ENCODE measurements at regions not wholly inside any gene's neighbourhood (a gene's known extent, or its start where the extent isn't known, plus 50 kb on each side); places are given as distances from the start of the nearest gene placed in this dataset.

DNA sequence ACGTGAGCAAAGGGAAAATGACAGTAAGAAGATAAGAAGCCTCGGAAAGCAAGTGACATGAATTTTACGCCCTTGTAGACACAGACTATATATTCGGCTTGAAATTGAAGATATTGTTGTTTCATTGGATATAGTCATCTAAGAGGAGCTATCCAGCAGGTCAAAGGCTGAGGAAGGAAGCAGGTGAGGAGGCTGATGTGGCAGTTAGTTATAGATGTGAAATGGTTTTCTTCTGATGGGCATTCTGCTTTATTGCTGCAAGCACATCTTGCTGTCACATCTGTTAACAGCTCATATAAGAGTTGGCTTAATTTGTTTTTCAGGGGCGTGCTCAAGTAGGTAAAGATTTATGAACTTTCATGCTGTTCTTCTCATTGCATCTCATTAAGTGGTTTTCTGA, 146.1 kb downstream of the KLF5 start:
- DNase-seq (ENCODE audit: low read depth) = no peak

DNA sequence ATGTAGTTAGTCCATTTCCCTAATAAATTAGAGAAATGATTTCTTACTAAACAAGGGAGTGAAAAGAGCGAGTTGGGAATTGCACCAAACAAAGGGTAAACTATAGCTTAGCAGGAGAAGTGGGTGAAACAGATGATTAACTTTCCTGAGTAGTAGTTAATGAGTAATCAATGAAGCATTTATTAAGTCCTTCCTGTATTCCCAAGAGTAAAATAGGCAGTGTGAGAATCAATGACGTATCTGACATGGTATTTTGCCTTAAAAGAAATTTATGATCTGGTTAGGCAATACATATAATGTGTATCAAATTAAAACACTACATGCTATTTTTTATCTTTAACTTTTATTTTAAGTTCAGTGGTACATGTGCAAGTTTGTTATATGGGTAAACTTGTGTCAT, 142.8 kb downstream of the KLF5 start:
- DNase-seq (ENCODE audit: low read depth) = no peak

DNA sequence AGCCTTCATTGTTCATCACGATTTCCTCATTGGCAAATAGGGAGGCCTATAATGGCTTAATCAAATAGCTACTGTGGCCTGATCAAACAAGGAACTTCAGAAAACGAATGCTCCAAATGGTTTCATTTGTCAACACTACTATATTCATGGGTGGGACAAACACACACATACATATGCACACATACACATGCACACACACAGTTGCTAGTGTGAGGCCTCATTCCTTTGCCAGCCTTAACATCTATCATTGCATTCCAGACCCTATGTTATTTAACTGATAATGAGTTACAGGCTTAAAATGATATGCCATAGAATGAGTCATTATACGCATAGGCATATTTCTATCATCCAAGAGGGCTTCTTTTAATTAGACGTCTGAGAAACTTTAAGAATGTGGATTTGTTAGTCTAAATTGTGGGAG, 140.2 kb downstream of the KLF5 start:
- no peak for DNase-seq (ENCODE audit: low read depth)

DNA sequence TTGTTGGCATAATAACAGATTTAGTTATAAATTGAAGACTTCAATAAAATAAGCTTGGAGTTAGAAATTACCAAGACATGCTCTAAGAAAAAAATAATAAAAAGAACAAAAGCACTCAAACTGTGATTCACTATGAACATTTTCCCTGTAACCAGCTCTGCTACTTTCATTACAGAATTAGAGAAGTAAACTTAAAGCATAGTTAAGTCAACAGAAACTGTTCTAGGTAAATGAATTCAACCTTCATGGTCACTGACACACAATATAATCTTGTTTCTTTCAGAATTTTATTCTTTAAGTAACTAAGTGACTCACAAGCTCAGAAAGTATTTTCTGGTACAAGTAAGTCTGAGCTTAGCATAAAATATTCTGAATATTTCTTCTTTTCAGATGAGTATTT, 136.3 kb downstream of the KLF5 start:
- DNase-seq (ENCODE audit: low read depth) = no peak

DNA sequence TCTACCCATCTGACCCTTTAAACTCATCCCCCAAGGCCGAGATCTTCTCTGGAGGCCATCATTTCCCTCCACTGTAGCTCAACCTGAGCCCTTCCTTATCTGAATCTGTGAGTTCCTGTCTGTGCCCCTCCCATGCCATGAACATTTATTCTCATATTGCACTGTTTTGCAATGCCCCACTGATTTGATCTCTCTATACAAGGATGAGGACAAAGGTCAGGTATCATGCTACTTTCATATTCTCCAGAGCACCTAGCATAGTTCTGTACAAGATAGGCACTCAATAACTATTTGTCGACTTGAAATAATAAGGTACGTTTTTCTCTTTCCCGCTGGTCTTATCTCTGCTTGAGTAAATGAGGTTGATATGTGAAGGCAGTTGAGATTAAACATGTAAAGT, 135.5 kb downstream of the KLF5 start:
- DNase-seq (ENCODE audit: low read depth) = no peak

DNA sequence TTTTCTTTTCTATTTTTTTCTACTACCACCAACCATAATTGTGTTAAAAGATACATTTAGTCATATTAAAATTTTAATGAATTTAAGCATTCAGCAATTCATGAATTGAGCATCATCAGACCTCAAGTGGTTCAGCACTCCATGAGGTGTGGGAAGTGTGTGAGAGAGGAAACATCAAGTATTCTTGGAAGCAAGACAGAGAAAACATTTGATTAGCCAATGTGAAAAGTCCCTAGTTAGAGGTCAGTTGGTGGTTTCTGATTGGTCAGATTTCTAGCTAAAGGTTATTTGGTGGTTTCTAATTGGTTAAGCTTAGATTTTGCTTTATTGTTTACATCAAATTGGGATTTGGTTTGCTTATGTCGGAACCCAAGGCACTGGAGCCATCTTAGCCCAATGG, 134.7 kb downstream of the KLF5 start:
- DNase-seq (ENCODE audit: low read depth) = no peak

DNA sequence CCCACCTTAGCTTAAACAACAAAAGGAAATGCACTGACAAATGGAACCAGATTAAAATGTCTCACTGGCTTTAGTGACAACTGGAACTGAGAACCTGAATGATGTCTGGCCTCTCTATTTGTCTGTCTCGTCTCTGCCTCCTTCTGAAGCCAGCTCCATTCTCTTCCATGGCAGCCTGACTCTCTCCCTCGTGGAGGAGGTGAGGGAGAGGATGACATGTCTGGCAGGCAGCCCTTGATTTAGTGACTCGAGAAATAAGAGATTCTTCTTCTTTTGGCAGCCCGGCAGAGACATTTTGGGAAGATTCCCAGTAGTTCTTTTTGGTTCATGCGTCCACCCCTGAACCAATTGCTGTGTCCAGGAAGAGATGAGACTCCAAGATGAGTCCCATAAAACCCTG, 131.7 kb downstream of the KLF5 start:
- DNase-seq (ENCODE audit: low read depth) = no peak

DNA sequence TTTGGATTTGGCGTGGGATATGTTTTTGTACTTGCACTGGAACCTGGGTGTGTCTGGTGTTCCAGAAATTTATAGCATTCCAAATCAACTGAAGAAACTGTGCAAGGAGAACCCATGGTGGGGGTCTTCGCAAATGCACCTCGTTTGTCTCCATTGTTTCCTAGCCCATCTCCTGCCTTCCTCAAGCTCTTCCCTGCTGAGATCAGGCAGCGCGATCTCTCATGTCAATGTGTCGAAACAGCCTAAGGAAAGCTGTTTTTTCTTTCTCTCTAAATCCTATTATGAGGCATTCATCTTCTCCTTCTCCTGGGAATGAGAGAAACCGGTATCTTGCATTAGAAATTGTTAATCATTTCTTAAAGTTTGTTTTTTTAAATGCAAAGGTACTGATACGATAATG, 131.0 kb downstream of the KLF5 start:
- DNase-seq (ENCODE audit: low read depth) = no peak

DNA sequence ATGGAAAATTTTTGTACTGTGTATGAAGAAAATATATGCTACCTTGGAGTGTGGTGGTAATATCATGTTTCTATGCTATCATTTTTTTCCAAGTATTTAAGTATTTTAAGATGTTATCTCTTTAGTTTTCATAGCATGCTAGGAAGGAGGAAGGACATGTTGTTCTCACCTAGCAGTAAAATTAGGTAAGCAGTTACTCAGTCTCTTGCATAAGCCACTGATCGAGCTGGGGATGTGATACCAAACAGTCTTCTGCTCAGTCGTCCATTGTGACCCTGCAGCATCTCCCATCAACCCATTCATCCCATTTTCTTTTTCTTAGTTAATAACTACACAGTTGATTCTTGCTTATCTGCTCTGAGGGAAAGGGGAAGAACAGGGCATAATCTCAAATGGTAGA, 130.6 kb downstream of the KLF5 start:
- DNase-seq (ENCODE audit: low read depth) = no peak

DNA sequence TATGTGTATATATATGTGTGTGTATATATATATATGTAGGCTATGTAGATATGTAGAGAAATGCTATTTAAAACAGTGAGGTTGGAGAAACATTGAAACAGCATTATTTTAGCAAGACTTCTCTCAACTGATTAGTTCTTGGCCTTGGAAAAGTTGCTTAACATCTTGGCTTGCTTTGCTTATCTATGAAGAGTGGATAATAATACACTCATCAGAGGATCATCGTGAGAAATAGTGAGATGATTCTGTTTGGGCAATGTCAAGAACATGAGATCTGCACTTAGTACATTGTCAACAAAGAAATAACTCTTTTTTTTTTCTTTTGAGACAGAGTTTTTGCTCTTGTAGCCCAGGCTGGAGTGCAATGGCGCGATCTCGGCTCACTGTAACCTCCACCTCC, 128.3 kb downstream of the KLF5 start:
- no peak for DNase-seq (ENCODE audit: low read depth)

DNA sequence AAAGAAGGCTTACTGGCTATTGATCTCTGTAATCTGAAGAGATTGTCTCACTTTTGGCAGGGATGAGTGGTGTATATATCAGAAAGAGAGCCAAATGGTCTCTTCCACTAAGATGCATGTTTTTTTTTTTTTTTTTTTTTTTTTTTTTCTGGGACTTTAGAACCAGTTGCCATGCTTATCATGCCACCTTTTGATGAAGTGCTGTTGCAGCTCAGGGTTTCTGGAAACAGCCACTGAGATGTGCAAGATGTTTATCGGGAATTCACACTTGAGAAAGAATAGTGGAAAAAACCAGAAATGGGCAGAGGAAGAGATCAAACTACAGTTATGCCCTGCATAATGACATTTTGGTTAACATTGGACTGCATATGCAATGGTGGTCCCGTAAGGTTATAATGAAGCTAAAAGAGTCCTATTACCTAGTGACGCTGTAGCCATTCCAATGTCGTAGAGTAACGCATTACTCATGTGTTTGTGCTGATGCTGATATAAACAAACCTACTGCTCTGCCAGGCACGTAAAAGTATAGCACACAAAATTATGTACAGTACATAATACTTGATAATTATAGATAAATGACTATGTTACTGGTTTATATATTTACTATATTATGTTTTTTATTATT, 121.0 kb downstream of the KLF5 start:
- no peak for DNase-seq (ENCODE audit: low read depth)

DNA sequence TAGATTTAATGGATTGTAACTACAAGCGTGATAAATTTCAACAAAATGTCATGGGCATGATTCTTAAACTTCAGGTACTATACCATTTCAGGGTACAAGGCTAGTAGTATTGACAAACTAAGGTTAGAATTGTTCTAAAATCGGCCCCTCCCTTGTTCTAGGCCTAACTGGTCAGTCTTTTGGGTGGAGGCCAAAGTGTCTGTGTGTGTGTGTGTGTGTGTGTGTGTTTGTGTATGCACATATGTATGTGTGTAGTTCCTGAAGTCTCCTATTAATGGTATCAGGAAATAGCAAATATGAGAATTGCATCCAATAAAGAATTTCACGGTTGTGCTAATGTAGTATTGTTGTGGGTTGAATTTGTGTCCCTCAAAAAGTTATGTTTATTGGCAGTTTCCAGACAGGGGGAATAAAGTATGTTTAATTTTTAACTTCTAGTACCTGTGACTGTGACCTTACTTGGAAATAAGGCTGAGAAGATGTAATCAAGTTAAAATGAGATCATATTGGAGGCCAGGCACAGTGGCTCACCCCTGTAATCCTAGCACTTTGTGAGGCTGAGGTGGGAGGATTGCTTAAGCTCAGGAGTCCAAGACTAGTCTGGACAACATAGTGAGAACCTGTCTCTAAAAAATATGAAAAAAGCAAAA, 119.2 kb downstream of the KLF5 start:
- DNase-seq (ENCODE audit: low read depth) = no peak

DNA sequence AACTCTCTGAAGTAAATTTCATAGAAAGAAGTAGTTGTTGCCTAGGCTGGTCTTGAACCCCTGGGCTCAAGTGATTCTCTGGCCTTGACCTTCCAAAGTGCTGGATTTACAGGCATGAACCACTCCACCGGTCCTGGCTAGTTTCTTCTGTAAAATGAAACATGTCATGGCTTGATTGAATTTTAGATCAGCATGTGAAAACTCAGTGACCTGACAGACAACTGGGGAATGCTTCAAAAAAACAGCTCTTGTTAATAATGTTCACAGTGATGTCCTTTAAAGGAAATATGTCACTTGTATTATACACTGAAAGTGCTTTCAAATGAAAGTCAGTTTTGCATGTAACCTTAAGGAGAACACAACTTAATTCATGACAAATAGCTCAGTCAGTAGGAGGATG, 118.2 kb downstream of the KLF5 start:
- no peak for DNase-seq (ENCODE audit: low read depth)

DNA sequence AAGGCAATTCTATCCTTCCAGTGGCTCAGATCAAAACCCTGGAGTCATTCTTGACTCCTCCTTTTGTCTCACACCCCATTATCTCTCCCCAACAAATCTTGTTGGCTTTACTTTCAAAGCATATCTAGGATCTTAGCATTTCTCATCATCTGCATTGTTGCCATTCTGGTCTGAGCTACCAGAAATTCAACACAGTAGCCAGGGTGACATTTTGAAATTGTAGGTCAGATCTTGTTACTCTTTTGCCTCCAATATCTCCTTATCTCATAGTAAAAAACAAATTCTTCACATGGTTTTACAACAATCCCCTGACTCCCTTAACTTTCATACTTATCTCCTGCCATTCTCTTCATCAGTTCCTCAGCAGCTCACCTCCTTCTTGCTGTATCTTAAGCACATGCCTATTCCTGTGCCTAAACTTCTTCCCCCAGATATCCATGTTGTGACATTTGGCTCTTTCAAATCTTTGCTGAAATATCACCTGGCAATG, 115.8 kb downstream of the KLF5 start:
- DNase-seq (ENCODE audit: low read depth) = no peak

DNA sequence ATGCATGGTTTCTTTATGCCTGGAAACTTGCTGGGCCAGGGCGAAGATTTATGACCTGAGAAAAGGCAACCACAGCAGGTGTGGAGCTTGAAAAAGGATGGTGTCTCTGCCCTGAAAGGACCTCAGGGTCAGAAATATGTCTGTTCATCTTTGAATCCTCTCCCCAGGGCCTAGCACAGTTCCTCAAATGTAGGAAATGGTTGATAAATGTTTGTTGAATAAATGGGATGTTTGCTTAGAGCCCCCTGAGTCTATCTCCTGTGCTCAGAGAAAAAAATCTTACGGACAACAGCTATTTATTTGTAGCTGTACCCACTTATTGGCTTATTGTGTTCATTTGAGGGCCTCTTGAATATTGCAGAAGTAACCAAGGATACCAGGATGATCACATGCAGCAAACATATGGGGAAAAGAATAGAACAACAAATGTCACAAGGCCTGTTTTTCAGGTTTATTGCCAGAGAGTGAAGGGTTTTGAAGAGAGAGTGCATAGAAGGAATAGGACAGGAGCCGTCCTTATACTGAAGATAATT, 114.5 kb downstream of the KLF5 start:
- DNase-seq (ENCODE audit: low read depth) = no peak

DNA sequence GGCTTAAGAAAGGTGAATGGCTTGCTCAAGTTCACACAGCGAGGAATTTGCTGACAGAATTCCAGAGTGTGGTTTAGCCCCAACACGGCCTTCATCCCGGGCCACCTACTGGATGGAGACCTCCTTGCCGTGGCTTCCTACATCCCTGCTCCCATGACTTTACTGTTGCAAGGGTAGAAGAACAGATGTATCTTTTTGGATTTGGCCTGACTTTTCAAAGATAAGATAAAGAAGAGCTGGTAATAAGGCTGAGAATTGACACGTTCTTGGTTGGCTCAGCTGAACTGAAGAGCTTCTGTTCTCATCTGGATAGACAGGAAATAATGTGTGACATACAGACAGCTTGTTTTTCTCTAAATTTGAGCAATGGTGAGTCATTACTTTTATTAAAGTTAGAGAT, 113.1 kb downstream of the KLF5 start:
- DNase-seq (ENCODE audit: low read depth) = no peak

DNA sequence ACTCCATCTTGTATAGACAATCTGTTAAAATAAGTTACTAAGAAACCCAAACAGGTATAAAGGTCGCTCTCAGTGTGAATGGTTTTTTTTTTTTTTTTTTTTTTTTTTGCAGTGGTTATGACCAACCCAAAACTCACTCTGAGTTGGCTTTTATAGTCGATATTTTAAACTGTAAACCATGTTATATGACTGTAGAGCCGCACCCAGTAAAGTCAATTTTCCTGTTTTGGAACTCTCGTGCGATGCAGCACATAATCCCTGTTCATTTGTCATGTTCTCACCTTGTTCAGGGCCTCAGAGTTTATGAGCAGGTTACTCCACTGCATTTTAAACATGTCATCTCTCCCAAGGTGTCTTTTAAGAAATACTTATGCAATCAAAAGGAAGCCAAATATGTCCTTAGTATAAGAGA, 112.5 kb downstream of the KLF5 start:
- no peak for DNase-seq (ENCODE audit: low read depth)

DNA sequence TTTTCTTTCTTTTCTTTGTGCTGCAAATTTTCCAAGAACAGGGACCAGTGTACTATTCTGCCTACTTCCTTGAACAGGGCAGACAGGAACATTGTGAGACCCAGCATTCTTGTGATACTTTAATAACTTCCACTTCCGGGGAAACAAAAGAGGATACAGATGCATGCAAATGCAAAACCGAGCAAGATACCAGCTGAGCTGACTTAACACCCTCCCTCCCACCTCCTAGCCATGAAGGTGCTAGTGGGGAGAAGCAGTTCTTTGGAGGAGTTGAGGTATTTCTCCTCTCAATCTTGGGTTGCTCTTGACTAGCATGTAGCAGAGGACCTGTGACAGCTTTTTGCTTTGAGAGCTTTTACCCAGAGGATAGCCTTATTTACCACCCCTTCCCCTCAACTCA, 111.2 kb downstream of the KLF5 start:
- DNase-seq (ENCODE audit: low read depth) = no peak

DNA sequence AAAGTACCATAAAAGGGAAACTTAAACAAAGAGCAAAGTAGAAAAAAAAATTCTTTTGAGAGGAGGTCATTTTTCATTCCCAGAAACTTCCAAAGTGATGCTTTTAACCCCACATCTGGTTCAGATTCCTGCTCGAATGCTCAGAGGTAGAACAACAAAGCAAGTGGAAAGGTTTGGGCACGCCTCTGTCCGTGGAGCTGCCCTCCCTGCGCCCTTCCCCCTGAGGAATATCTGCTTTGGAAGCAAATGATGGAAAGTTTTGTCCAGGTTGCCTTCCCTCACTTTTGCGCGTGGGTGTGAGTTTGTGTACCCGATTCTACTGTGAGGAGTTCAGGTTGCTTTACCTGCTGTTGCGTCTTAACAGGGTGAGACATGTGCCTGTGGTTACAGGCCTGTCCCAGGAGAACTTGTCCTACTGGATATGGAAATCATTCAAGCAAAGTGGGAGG, 110.2 kb downstream of the KLF5 start:
- DNase-seq (ENCODE audit: low read depth) = no peak

DNA sequence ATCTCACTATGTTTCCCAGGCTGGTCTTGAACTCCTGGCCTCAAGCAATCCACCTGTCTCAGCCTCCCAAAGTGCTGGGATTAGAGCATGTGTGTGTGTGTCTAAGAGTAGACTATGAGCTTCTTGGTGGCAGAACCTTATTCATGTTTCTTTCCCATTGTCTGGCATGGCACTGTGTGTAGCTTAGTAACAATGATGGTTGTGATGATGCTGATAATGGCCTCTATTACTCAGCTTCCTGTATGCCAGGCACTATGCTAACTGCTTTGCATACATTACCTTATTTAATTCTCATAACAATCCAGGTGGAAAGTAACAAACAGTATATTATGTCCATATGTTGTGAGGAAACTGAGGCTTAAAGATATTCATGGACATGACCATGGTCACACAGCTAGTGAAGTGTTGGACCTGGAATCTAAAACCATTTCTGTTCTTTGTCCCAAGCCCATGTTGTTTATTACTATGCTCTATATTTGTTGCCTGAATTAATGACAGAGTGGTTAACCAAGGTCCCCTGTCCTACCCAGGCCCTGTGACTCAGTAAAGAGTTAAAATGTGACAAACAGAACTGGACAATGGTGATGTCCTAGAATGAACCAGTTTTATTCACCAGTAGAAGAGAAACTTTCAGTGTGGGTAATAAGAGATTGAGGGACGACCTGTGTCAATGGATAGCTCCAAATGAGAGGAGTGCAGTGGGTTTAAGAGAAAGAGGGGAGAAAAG, 109.6 kb downstream of the KLF5 start:
- DNase-seq (ENCODE audit: low read depth) = no peak

DNA sequence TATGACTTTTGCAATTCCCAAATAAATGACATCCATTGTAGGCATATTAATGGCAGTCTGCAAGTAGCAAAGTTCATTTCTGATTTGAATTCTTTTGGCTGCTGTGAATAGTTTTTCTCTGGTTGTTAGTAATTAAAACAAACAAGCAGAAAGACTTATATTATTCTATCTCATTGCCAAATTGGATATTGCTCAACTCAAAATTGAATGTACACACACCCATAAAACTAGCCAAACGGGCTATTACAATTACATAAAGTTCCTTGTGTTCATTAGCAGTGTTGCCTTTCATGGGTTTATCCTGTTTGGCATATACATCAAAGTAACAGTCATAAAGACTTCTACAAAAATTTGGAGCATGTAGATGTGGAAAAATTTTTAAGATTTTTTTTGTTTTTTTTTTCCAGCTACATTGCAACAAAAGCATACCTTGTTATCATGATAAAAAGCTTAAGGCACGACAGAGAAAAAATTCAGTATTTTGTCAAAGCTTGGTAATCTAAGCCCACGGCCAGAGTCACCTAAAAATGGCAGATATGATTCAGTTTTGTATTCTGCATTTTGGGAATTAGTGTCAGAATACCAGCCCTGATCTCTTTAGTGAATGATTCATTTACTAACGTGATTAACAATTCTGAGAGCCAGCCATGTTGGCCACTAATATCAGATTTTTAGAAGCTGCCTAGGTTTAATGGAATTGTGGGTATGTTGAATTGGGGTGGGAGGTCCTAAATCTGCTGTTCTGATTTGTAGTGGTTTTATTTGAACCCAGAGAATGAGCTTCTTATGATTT, 108.4 kb downstream of the KLF5 start:
- DNase-seq (ENCODE audit: low read depth) = no peak

DNA sequence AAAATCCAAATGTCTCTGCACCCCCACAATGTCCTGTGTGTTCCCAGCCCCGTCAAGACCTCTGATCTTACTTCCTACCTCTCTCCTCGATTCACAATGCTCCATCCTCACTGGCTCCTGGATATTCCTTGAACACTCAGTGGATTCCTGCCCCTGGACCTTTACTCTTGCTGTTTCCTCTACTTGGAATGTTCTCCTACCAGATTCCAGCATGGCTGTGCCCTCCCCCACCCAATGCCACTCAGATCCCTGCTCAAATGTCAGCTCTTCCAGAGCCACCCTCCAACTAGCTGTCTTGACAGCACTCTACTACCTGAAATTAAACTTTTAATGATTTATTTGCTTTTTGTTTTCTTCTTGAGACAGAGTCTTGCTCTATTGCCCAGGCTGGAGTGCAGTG, 107.4 kb downstream of the KLF5 start:
- DNase-seq (ENCODE audit: low read depth) = no peak

Measured in stimulated activated CD4-positive, alpha-beta T cell treated with anti-CD3 and anti-CD28 coated beads, Interleukin-2, amount 100 ng/mL, for 4 hours (primary cell).